Tibial nerve (tissue), 4 donors: ENCODE measurements at regions not wholly inside any gene's neighbourhood (a gene's known extent, or its start where the extent isn't known, plus 50 kb on each side); places are given as distances from the start of the nearest gene placed in this dataset.
"Not testable (repeated sequence)": the region's sequence is repeated elsewhere in the genome, so short reads cannot be mapped to it uniquely, and the experiment has no call there.

Experiments used
- DNase-seq, 2 donors: peaks; one replicate each; pipeline ENCODE4 v3.0.0-alpha.2; 2019; ENCODE audit warnings: low spot score in 2 of 2
- H3K27ac ChIP-seq, 4 donors: fragments of 200-600 bp; sonication (generic) in 3 of 4; one replicate each; pipeline ENCODE4 v1.5.1; 2017 to 2019; ENCODE audit warnings: mild to moderate bottlenecking in 1 of 4
- H3K27me3 ChIP-seq, 2 donors: fragments of 200-600 bp; sonication (generic) in 1 of 2; one replicate each; pipeline versions ENCODE4 v1.5.1 to v1.6.0; 2017 to 2019
- H3K36me3 ChIP-seq, 3 donors: fragments of 200-600 bp; sonication (generic); one replicate each; pipeline ENCODE4 v1.5.1; 2018 to 2019
- H3K4me1 ChIP-seq, 4 donors: fragments of 200-600 bp; sonication (generic) in 3 of 4; one replicate each; pipeline ENCODE4 v1.5.1; 2017 to 2019
- H3K4me3 ChIP-seq, 4 donors: fragments of 200-600 bp; sonication (generic) in 3 of 4; one replicate each; pipeline ENCODE4 v1.5.1; 2017 to 2019; ENCODE audit warnings: mild to moderate bottlenecking in 1 of 4, moderate library complexity in 1 of 4
- H3K9me3 ChIP-seq, 4 donors: fragments of 200-600 bp; sonication (generic) in 3 of 4; one replicate each; pipeline ENCODE4 v1.5.1; 2017 to 2019
- EP300 ChIP-seq, 2 donors: sonication (generic); formaldehyde crosslinking; IDR thresholded peaks; one replicate each; pipeline ENCODE4 v1.6.1; 2017; ENCODE audit warnings: antibody characterized with exemption in 2 of 2, mild to moderate bottlenecking in 1 of 2
- POLR2A ChIP-seq, 2 donors: fragments of 450-650 bp; IDR thresholded peaks; one replicate each; pipeline ENCODE4 v1.6.1; 2017; ENCODE audit warnings: antibody characterized with exemption in 2 of 2, mild to moderate bottlenecking in 2 of 2, moderate library complexity in 2 of 2
- WGBS, 2 donors: methylation state at CpG; one replicate each; pipeline ENCODE4 v1.1.5; 2018; 5-methylcytosine and 5-hydroxymethylcytosine counted together
- TF ChIP-seq, protein P1 (sequence below), 5 experiments: fragments of 200-600 bp in 3 of 5; fragments of 450-650 bp in 2 of 5; sonication (generic) in 3 of 5; IDR thresholded peaks; one replicate each; pipeline ENCODE4 v1.5.1; 2016 to 2019; ENCODE audit warnings: antibody characterized with exemption in 5 of 5, mild to moderate bottlenecking in 3 of 5, moderate library complexity in 2 of 5

- no peak for TF ChIP-seq POLR2A (IDR thresholded peaks at IDR 0.05)
- TF ChIP-seq EP300 (IDR thresholded peaks at IDR 0.05), result no peak
- TF ChIP-seq, protein P1, sequence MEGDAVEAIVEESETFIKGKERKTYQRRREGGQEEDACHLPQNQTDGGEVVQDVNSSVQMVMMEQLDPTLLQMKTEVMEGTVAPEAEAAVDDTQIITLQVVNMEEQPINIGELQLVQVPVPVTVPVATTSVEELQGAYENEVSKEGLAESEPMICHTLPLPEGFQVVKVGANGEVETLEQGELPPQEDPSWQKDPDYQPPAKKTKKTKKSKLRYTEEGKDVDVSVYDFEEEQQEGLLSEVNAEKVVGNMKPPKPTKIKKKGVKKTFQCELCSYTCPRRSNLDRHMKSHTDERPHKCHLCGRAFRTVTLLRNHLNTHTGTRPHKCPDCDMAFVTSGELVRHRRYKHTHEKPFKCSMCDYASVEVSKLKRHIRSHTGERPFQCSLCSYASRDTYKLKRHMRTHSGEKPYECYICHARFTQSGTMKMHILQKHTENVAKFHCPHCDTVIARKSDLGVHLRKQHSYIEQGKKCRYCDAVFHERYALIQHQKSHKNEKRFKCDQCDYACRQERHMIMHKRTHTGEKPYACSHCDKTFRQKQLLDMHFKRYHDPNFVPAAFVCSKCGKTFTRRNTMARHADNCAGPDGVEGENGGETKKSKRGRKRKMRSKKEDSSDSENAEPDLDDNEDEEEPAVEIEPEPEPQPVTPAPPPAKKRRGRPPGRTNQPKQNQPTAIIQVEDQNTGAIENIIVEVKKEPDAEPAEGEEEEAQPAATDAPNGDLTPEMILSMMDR (IDR thresholded peaks at IDR 0.05), result no peak
- no peak overlapping the region for H3K4me3 ChIP-seq
- no peaks in the 10 kb centered on the region for H3K4me1 ChIP-seq
- no peak overlapping the region for H3K27ac ChIP-seq
- 20 to 49% methylated on average over 2 to 6 of the region's 6 CpGs for WGBS, 2 donors
- H3K36me3 ChIP-seq, result no peaks in the 10 kb centered on the region
- H3K27me3 ChIP-seq, result no peaks in the 10 kb centered on the region
- no peaks in the 10 kb centered on the region for H3K9me3 ChIP-seq
- no peak for DNase-seq
Measured at GRCh38 chr14:105974902-105975301, 448.5 kb downstream of the TMEM121 start.

GRCh38 chr14:105978618-105979295 lies 452.4 kb downstream of the TMEM121 start:
- no peaks in the 10 kb centered on the region for H3K9me3 ChIP-seq
- DNase-seq, result no peak
- TF ChIP-seq EP300 (IDR thresholded peaks at IDR 0.05) (no peak), POLR2A (IDR thresholded peaks at IDR 0.05) (no peak)
- TF ChIP-seq, protein P1 (IDR thresholded peaks at IDR 0.05), result no peak
- H3K27ac ChIP-seq, result no peak overlapping the region
- WGBS, 2 donors, result 87 to 92% methylated on average over 26 of the region's 26 CpGs
- no peak overlapping the region for H3K4me3 ChIP-seq
- no peaks in the 10 kb centered on the region for H3K4me1 ChIP-seq
- H3K27me3 ChIP-seq, result no peaks in the 10 kb centered on the region
- H3K36me3 ChIP-seq, result no peaks in the 10 kb centered on the region

DNA sequence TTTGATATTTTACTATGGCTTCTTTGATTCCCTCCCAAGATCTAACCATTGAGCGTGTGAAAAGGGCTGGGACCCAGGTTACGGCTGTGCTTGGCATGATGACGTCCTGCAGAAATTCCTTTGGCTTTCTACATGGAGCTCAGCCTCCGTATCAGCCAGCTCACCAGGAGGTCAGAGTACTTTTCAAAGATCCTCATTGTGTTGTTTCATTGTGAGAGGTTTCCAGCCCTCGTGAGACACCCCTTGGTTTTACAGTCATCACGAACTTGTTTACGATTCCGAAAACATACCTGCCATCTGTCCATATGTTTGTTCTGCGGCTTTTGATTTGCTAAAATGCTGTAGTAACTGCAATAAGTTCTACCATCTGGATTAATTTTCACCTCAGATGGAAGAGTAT lies 453.1 kb downstream of the TMEM121 start:
- no peak overlapping the region for H3K4me3 ChIP-seq
- DNase-seq, result no peak
- TF ChIP-seq, protein P1 (IDR thresholded peaks at IDR 0.05), result no peak
- TF ChIP-seq POLR2A (IDR thresholded peaks at IDR 0.05), result no peak
- TF ChIP-seq EP300 (IDR thresholded peaks at IDR 0.05), result no peak
- H3K9me3 ChIP-seq, result no peaks in the 10 kb centered on the region
- no peaks in the 10 kb centered on the region for H3K36me3 ChIP-seq
- H3K4me1 ChIP-seq, result no peaks in the 10 kb centered on the region
- 83 to 84% methylated on average over 9 of the region's 9 CpGs for WGBS, 2 donors
- no peak overlapping the region for H3K27ac ChIP-seq
- H3K27me3 ChIP-seq, result no peaks in the 10 kb centered on the region

DNA sequence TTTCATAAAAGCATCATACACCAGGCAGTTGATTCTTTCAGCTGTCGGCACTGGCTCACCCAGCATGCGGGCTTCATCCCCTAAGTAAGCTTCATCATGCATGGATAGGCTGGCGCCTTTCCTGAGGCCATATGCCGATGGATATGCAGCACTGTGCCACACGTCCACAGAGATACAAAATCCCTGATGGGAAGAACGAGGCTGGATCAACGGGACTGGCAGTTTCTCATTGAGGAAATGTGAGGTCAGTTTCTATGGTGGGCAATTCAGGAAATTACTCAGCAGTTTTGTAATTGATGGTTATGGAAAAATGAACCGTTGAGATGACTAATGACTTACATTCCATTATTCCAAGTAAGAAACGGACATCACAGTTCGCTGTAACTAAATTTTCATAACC lies 453.8 kb downstream of the TMEM121 start:
- 76 to 83% methylated on average over 10 of the region's 10 CpGs for WGBS, 2 donors
- no peak overlapping the region for H3K27ac ChIP-seq
- DNase-seq, result no peak
- no peaks in the 10 kb centered on the region for H3K4me1 ChIP-seq
- no peak for TF ChIP-seq EP300 (IDR thresholded peaks at IDR 0.05)
- TF ChIP-seq POLR2A (IDR thresholded peaks at IDR 0.05), result no peak
- TF ChIP-seq, protein P1 (IDR thresholded peaks at IDR 0.05), result no peak
- H3K9me3 ChIP-seq, result no peaks in the 10 kb centered on the region
- H3K36me3 ChIP-seq, result no peaks in the 10 kb centered on the region
- no peaks in the 10 kb centered on the region for H3K27me3 ChIP-seq
- H3K4me3 ChIP-seq, result no peak overlapping the region

GRCh38 chr14:105981517-105982302 lies 455.3 kb downstream of the TMEM121 start:
- not testable (repeated sequence) for H3K27ac ChIP-seq, H3K4me1 ChIP-seq, H3K36me3 ChIP-seq, H3K9me3 ChIP-seq, H3K4me3 ChIP-seq, DNase-seq, H3K27me3 ChIP-seq
- WGBS, 2 donors, result 65% methylated on average over 8 of the region's 8 CpGs
